HepG2 (cell line): ENCODE measurements at regions not wholly inside any gene's neighbourhood (a gene's known extent, or its start where the extent isn't known, plus 50 kb on each side); places are given as distances from the start of the nearest gene placed in this dataset.
A peak's percentile ranks its signal among the peaks of the same experiment; 100 is the strongest.

Source experiments
- GABPA ChIP-seq, 2 experiments: IDR thresholded peaks; 2 replicates each; pipeline ENCODE4 v1.6.1; 2011 to 2016; ENCODE audit warnings: low read depth in 2 of 2, low read length in 1 of 2, missing biosample characterization in 1 of 2, missing genetic modification characterization in 1 of 2
- ZNF780A ChIP-seq: sonication (generic); formaldehyde crosslinking; IDR thresholded peaks from 2 replicates; pipeline ENCODE4 v1.8.0; 2022; ENCODE audit warnings: mild to moderate bottlenecking, missing genetic modification reagents, moderate library complexity
- TF ChIP-seq, protein P1 (sequence below): sonication (generic); formaldehyde crosslinking; IDR thresholded peaks from 2 replicates; pipeline ENCODE4 v1.5.0; 2020; ENCODE audit warnings: mild to moderate bottlenecking, missing genetic modification reagents, moderate library complexity

DNA sequence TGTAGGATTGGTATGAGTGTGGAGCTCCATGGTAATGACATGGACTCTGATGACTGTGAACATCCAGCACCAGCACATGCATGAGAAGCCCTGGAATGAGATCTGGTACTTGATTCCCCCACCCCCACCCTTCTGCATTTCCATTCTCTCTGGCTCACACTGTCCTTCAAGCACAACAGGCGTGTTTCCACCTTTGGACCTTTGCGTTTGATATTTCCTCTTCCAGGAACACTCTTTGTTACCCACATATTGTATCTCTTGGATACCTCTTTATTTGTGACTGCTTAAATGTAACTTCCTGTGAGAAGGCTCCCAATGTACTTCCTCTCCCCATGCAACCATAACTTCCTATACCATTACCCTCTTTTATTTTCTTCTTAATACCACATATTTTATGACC lies 263.8 kb downstream of the HNMT start:
- TF ChIP-seq ZNF780A (CRISPR knock-in tag) (no peak), GABPA (IDR thresholded peaks at IDR 0.05; ENCODE audit: low read depth, low read length) (no peak), GABPA (CRISPR knock-in tag; IDR thresholded peaks at IDR 0.05; ENCODE audit: low read depth) (0 out of 2 replicates have a peak, but pooled peaks have one; percentile 16)
- TF ChIP-seq, protein P1, sequence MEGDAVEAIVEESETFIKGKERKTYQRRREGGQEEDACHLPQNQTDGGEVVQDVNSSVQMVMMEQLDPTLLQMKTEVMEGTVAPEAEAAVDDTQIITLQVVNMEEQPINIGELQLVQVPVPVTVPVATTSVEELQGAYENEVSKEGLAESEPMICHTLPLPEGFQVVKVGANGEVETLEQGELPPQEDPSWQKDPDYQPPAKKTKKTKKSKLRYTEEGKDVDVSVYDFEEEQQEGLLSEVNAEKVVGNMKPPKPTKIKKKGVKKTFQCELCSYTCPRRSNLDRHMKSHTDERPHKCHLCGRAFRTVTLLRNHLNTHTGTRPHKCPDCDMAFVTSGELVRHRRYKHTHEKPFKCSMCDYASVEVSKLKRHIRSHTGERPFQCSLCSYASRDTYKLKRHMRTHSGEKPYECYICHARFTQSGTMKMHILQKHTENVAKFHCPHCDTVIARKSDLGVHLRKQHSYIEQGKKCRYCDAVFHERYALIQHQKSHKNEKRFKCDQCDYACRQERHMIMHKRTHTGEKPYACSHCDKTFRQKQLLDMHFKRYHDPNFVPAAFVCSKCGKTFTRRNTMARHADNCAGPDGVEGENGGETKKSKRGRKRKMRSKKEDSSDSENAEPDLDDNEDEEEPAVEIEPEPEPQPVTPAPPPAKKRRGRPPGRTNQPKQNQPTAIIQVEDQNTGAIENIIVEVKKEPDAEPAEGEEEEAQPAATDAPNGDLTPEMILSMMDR = no peak
